ENCODE measurements at regions not wholly inside any gene's neighbourhood (a gene's known extent, or its start where the extent isn't known, plus 50 kb on each side); places are given as distances from the start of the nearest gene placed in this dataset.

- no peak for TF ChIP-seq ZNF133 (tag by site-specific recombination; IDR thresholded peaks at IDR 0.05)
- peak; percentile 57; the same call in 1 of the 2 replicates for TF ChIP-seq ZNF138 (tag by site-specific recombination; IDR thresholded peaks at IDR 0.05; ENCODE audit: borderline replicate concordance)
- TF ChIP-seq ZNF623 (tag by site-specific recombination; IDR thresholded peaks at IDR 0.05): peak; percentile 45; the same call in 1 of the 2 replicates
- no peak for TF ChIP-seq ZNF366 (tag by site-specific recombination; conservative IDR thresholded peaks at IDR 0.05)
- TF ChIP-seq ZNF510 (tag by site-specific recombination; IDR thresholded peaks at IDR 0.05; ENCODE audit: insufficient replicate concordance): peak; percentile 55
- 0 out of 2 replicates have a peak, but pooled peaks have one; percentile 44 for TF ChIP-seq ZNF664 (tag by site-specific recombination; IDR thresholded peaks at IDR 0.05)
- no peak for TF ChIP-seq ZNF707 (tag by site-specific recombination; IDR thresholded peaks at IDR 0.05)
- TF ChIP-seq ZNF426 (tag by site-specific recombination; IDR thresholded peaks at IDR 0.05): peak; percentile 54
- TF ChIP-seq, protein P1, sequence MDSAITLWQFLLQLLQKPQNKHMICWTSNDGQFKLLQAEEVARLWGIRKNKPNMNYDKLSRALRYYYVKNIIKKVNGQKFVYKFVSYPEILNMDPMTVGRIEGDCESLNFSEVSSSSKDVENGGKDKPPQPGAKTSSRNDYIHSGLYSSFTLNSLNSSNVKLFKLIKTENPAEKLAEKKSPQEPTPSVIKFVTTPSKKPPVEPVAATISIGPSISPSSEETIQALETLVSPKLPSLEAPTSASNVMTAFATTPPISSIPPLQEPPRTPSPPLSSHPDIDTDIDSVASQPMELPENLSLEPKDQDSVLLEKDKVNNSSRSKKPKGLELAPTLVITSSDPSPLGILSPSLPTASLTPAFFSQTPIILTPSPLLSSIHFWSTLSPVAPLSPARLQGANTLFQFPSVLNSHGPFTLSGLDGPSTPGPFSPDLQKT (IDR thresholded peaks at IDR 0.05; ENCODE audit: borderline replicate concordance, low read depth, low read length): no peak
- TF ChIP-seq ZNF19 (tag by site-specific recombination; IDR thresholded peaks at IDR 0.05; ENCODE audit: low read depth): peak; percentile 65; the same call in 1 of the 2 replicates
- no peak for TF ChIP-seq ZNF658 (tag by site-specific recombination; IDR thresholded peaks at IDR 0.05)
- peak; percentile 67 for TF ChIP-seq ZNF555 (tag by site-specific recombination; conservative IDR thresholded peaks at IDR 0.05)
- peak; percentile 74 for TF ChIP-seq ZNF518A (tag by site-specific recombination; conservative IDR thresholded peaks at IDR 0.05; ENCODE audit: low read depth)
- TF ChIP-seq ZNF175 (tag by site-specific recombination; IDR thresholded peaks at IDR 0.05): no peak
- TF ChIP-seq MZF1 (tag by site-specific recombination; IDR thresholded peaks at IDR 0.05; ENCODE audit: borderline replicate concordance): no peak; the same call in 1 of the 2 replicates
- peak; percentile 81; the same call in 1 of the 2 replicates for TF ChIP-seq ZNF394 (tag by site-specific recombination; IDR thresholded peaks at IDR 0.05; ENCODE audit: borderline replicate concordance)
- TF ChIP-seq ZNF560 (tag by site-specific recombination; IDR thresholded peaks at IDR 0.05; ENCODE audit: borderline replicate concordance): 0 out of 2 replicates have a peak, but pooled peaks have one; percentile 63
- TF ChIP-seq PRDM10 (tag by site-specific recombination; IDR thresholded peaks at IDR 0.05): no peak
- no peak for TF ChIP-seq ZNF174 (tag by site-specific recombination; IDR thresholded peaks at IDR 0.05)
- no peak for TF ChIP-seq ZSCAN23 (tag by site-specific recombination; IDR thresholded peaks at IDR 0.05)
- TF ChIP-seq PRDM2 (tag by site-specific recombination; IDR thresholded peaks at IDR 0.05; ENCODE audit: borderline replicate concordance): no peak
- TF ChIP-seq ZNF404 (tag by site-specific recombination; IDR thresholded peaks at IDR 0.05): 0 out of 2 replicates have a peak, but pooled peaks have one; percentile 43
Observed at GRCh38 chr5:67266654-67267350, 70.2 kb upstream of the CD180 start (continued).

Data from HEK293 (cell line).